ENCODE measurements at regions not wholly inside any gene's neighbourhood (a gene's known extent, or its start where the extent isn't known, plus 50 kb on each side); places are given as distances from the start of the nearest gene placed in this dataset.

GRCh38 chr10:105803206-105803605 is 1162.1 kb downstream of the SORCS3 start:
- TF ChIP-seq CTCF (IDR thresholded peaks at IDR 0.05): no peak
- TF ChIP-seq POLR2A (IDR thresholded peaks at IDR 0.05): no peak

Measured in right lobe of liver (tissue), 4 donors.